HCT116 (cell line): ENCODE measurements at regions not wholly inside any gene's neighbourhood (a gene's known extent, or its start where the extent isn't known, plus 50 kb on each side); places are given as distances from the start of the nearest gene placed in this dataset.

ENCODE experiments used
- ATAC-seq: fragments of 200-7000 bp; cut with Tn5 transposase; 2 replicates; pipeline ENCODE4 v1.9.1; 2020; ENCODE audit warnings: mild to moderate bottlenecking, moderate library complexity
- BruUV-seq: library from RNA; stranded (reverse); fragments of 400-500 nt; replicated peaks from 2 replicates; lab custom pipeline; 2021; lab: Mats Ljungman, UMichigan
- CTCF ChIA-PET: fragments of 300-600 bp; sonication (Branson Sonifier 250); formaldehyde crosslinking; loops from one replicate; lab custom pipeline; 2021; ENCODE audit warnings: antibody characterized with exemption; lab: Charles Lee
- POLR2A ChIA-PET: fragments of 300-600, 350-600 bp; sonication (Branson Sonifier 250); formaldehyde crosslinking; loops from one replicate; lab custom pipeline; 2021; ENCODE audit warnings: antibody characterized with exemption; lab: Charles Lee
- RAD21 ChIA-PET, 2 experiments: fragments of 300-600 bp; sonication (Branson Sonifier 250); formaldehyde crosslinking; loops; one replicate each; lab custom pipeline; 2023; ENCODE audit warnings: low total read pairs in 2 of 2; ENCODE audit not compliant: uncharacterized antibody in 2 of 2, unreplicated experiment in 2 of 2, low non-redundant PET in 1 of 2; lab: Charles Lee
- DNase-seq: peaks from one replicate; pipeline ENCODE4 v3.0.0-alpha.2; 2010; ENCODE audit warnings: low read depth, low spot score
- H2AFZ ChIP-seq: fragments of 200-600 bp; shearing (Covaris generic), sonication (generic); 2 replicates; pipeline ENCODE4 v1.6.1; 2017; ENCODE audit warnings: low read depth, mixed run types, mixed read lengths, antibody characterized with exemption, low read length; ENCODE audit not compliant: poor library complexity, severe bottlenecking
- H3K27ac ChIP-seq: 2 replicates; pipeline ENCODE4 v1.5.1; 2012; ENCODE audit warnings: low read depth, low read length
- H3K27me3 ChIP-seq: fragments of 200-600 bp; sonication (generic); 2 replicates; pipeline ENCODE4 v1.6.1; 2016; ENCODE audit warnings: mixed run types, low read length, mixed read lengths; ENCODE audit not compliant: insufficient read depth
- H3K36me3 ChIP-seq, 2 experiments: fragments of 200-500 bp in 1 of 2; fragments of 200-600 bp in 1 of 2; sonication (Bioruptor generic) in 1 of 2; sonication (generic) in 1 of 2; 2 replicates each; pipeline versions ENCODE4 v1.5.1 to v1.6.1; 2014 to 2016; ENCODE audit warnings: low read length in 2 of 2, inconsistent platforms in 1 of 2, mixed read lengths in 1 of 2, mixed run types in 1 of 2; ENCODE audit not compliant: insufficient read depth in 2 of 2, control insufficient read depth in 1 of 2
- H3K4me1 ChIP-seq, 2 experiments: fragments of 200-600 bp in 1 of 2; sonication (generic) in 1 of 2; 2 replicates each; pipeline versions ENCODE4 v1.5.1 to v1.6.1; 2012 to 2017; ENCODE audit warnings: low read length in 2 of 2, inconsistent platforms in 1 of 2, mild to moderate bottlenecking in 1 of 2, mixed read lengths in 1 of 2, mixed run types in 1 of 2, moderate library complexity in 1 of 2; ENCODE audit not compliant: insufficient read depth in 2 of 2, control insufficient read depth in 1 of 2
- H3K4me2 ChIP-seq: fragments of 200-600 bp; sonication (generic); 2 replicates; pipeline ENCODE4 v1.6.1; 2017; ENCODE audit warnings: mixed run types, low read length, mixed read lengths
- H3K4me3 ChIP-seq, 2 experiments: fragments of 200-600 bp in 1 of 2; sonication (generic) in 1 of 2; replicated peaks in 1 of 2; 2 replicates each; pipeline ENCODE4 v1.5.1; 2011 to 2016; ENCODE audit warnings: low read length in 2 of 2, control low read depth in 1 of 2, low read depth in 1 of 2, mild to moderate bottlenecking in 1 of 2, mixed read lengths in 1 of 2, mixed run types in 1 of 2
- H3K79me2 ChIP-seq: fragments of 200-600 bp; sonication (generic); 2 replicates; pipeline ENCODE4 v1.6.1; 2017; ENCODE audit warnings: mild to moderate bottlenecking, mixed run types, low read length, moderate library complexity, mixed read lengths; ENCODE audit not compliant: insufficient read depth
- H3K9ac ChIP-seq: fragments of 200-600 bp; sonication (generic); 2 replicates; pipeline ENCODE4 v1.6.1; 2016; ENCODE audit warnings: low read length, mixed read lengths
- H3K9me2 ChIP-seq: fragments of 200-600 bp; sonication (generic), shearing (Covaris generic); 2 replicates; pipeline ENCODE4 v1.6.1; 2017; ENCODE audit warnings: mixed run types, mild to moderate bottlenecking, moderate library complexity; ENCODE audit not compliant: insufficient read depth
- H3K9me3 ChIP-seq, 2 experiments: fragments of 200-500 bp in 1 of 2; fragments of 200-600 bp in 1 of 2; sonication (Bioruptor generic) in 1 of 2; sonication (generic) in 1 of 2; 2 replicates each; pipeline ENCODE4 v1.6.1; 2014 to 2017; ENCODE audit warnings: low read length in 2 of 2, mixed read lengths in 2 of 2, inconsistent platforms in 1 of 2, low read depth in 1 of 2, mild to moderate bottlenecking in 1 of 2, mixed run types in 1 of 2, moderate library complexity in 1 of 2; ENCODE audit not compliant: control insufficient read depth in 1 of 2, insufficient read depth in 1 of 2
- H4K20me1 ChIP-seq: fragments of 200-600 bp; sonication (generic), shearing (Covaris generic); 2 replicates; pipeline ENCODE4 v1.6.1; 2017; ENCODE audit warnings: mixed run types, mild to moderate bottlenecking, moderate library complexity; ENCODE audit not compliant: insufficient read depth
- CBX3 ChIP-seq: IDR thresholded peaks from 2 replicates; pipeline ENCODE4 v1.6.1; 2012; ENCODE audit warnings: low read depth
- CEBPB ChIP-seq: IDR thresholded peaks from 2 replicates; pipeline ENCODE4 v1.6.1; 2012; ENCODE audit warnings: low read depth
- EGR1 ChIP-seq: IDR thresholded peaks from 2 replicates; pipeline ENCODE4 v1.6.1; 2012; ENCODE audit warnings: low read depth
- ELF1 ChIP-seq: IDR thresholded peaks from 2 replicates; pipeline ENCODE4 v1.6.1; 2012; ENCODE audit warnings: low read depth, borderline replicate concordance
- FOSL1 ChIP-seq: IDR thresholded peaks from 2 replicates; pipeline ENCODE4 v1.6.1; 2012; ENCODE audit warnings: low read depth
- MAX ChIP-seq: IDR thresholded peaks from 2 replicates; pipeline ENCODE4 v1.6.1; 2012
- POLR2AphosphoS5 ChIP-seq: IDR thresholded peaks from 2 replicates; pipeline ENCODE4 v1.6.1; 2011; ENCODE audit warnings: mild to moderate bottlenecking, low read depth, low read length, moderate library complexity
- RAD21 ChIP-seq: IDR thresholded peaks from 2 replicates; pipeline ENCODE4 v1.6.1; 2012; ENCODE audit warnings: low read depth, mild to moderate bottlenecking
- SIN3A ChIP-seq: IDR thresholded peaks from 2 replicates; pipeline ENCODE4 v1.6.1; 2012; ENCODE audit warnings: low read depth
- SP1 ChIP-seq: IDR thresholded peaks from 2 replicates; pipeline ENCODE4 v1.6.1; 2012; ENCODE audit warnings: low read depth
- YY1 ChIP-seq: IDR thresholded peaks from 2 replicates; pipeline ENCODE4 v1.6.1; 2011; ENCODE audit warnings: low read length, low read depth, moderate library complexity, mild to moderate bottlenecking; ENCODE audit not compliant: insufficient replicate concordance; ENCODE audit errors: extremely low read depth
- ZFX ChIP-seq: fragments of 450-650 bp; IDR thresholded peaks from 2 replicates; pipeline ENCODE4 v1.6.1; 2017
- ZNF274 ChIP-seq: fragments of 200-500 bp; sonication (Bioruptor generic); IDR thresholded peaks from 2 replicates; pipeline ENCODE4 v1.6.1; 2014; ENCODE audit warnings: mild to moderate bottlenecking, low read depth, low read length, inconsistent platforms
- intact Hi-C: fragments of 100-400 bp; cut with micrococcal nuclease; formaldehyde crosslinking; loops from 2 replicates; pipeline ENCODE4 v1.10.0; 2022
- TF ChIP-seq, protein P1 (sequence below): IDR thresholded peaks from 2 replicates; pipeline ENCODE4 v1.6.1; 2011; ENCODE audit warnings: mild to moderate bottlenecking, low read length, moderate library complexity; ENCODE audit not compliant: insufficient replicate concordance; ENCODE audit errors: extremely low read depth

- POLR2A ChIA-PET, result no interaction called here
These were observed 106.7 kb downstream of the NXNL2 start for GRCh38 chr9:88641456-88642240.

More at GRCh38 chr9:88641456-88642240, 106.7 kb downstream of the NXNL2 start:
- no peaks in the 10 kb centered on the region for H4K20me1 ChIP-seq
- no peak overlapping the region for H2AFZ ChIP-seq
- H3K4me1 ChIP-seq, result no peaks in the 10 kb centered on the region
- H3K4me3 ChIP-seq, result no peak overlapping the region
- no peaks in the 10 kb centered on the region for H3K79me2 ChIP-seq
- ChIA-PET CTCF (no interaction called here), RAD21 (no interaction called here)
- ATAC-seq (no peak), DNase-seq (no peak)
- TF ChIP-seq YY1 (no peak), ZNF274 (no peak), ZFX (no peak), SP1 (no peak), RAD21 (no peak), POLR2AphosphoS5 (no peak), MAX (no peak), ELF1 (no peak), CEBPB (no peak), EGR1 (no peak), FOSL1 (no peak), SIN3A (no peak), CBX3 (no peak)
- TF ChIP-seq, protein P1, sequence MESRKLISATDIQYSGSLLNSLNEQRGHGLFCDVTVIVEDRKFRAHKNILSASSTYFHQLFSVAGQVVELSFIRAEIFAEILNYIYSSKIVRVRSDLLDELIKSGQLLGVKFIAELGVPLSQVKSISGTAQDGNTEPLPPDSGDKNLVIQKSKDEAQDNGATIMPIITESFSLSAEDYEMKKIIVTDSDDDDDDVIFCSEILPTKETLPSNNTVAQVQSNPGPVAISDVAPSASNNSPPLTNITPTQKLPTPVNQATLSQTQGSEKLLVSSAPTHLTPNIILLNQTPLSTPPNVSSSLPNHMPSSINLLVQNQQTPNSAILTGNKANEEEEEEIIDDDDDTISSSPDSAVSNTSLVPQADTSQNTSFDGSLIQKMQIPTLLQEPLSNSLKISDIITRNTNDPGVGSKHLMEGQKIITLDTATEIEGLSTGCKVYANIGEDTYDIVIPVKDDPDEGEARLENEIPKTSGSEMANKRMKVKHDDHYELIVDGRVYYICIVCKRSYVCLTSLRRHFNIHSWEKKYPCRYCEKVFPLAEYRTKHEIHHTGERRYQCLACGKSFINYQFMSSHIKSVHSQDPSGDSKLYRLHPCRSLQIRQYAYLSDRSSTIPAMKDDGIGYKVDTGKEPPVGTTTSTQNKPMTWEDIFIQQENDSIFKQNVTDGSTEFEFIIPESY, result no peak
- no TSS peak for BruUV-seq
- intact Hi-C loops, result no loop called here
- no peaks in the 10 kb centered on the region for H3K36me3 ChIP-seq
- no peaks in the 10 kb centered on the region for H3K9me3 ChIP-seq
- no peak overlapping the region for H3K9ac ChIP-seq
- no peaks in the 10 kb centered on the region; the same call in 1 of the 2 replicates for H3K9me2 ChIP-seq
- no peak overlapping the region for H3K4me2 ChIP-seq
- H3K27me3 ChIP-seq, result peaks cover 7% of the 10 kb centered on the region; the same call in 1 of the 2 replicates
- no peak overlapping the region for H3K27ac ChIP-seq
